GM23338 (cell line): ENCODE measurements at regions not wholly inside any gene's neighbourhood (a gene's known extent, or its start where the extent isn't known, plus 50 kb on each side); places are given as distances from the start of the nearest gene placed in this dataset.

Experiments used
- CREB1 ChIP-seq: fragments of 250-450 bp; sonication (Bioruptor Pico); IDR thresholded peaks from 2 replicates; pipeline ENCODE4 v1.5.0; 2020; ENCODE audit warnings: low read depth, mild to moderate bottlenecking, moderate library complexity
- CTCF ChIP-seq, 2 experiments: fragments of 200-600 bp in 1 of 2; sonication (generic) in 1 of 2; conservative IDR thresholded peaks; 2 replicates each; pipeline versions ENCODE4 v1.5.1 to v1.6.1; 2016 to 2017; ENCODE audit warnings: antibody characterized with exemption in 2 of 2, low read depth in 2 of 2, mild to moderate bottlenecking in 2 of 2, moderate library complexity in 1 of 2
- ETS1 ChIP-seq: IDR thresholded peaks from 2 replicates; pipeline ENCODE4 v1.6.1; 2016; ENCODE audit warnings: antibody characterized with exemption
- EZH2 ChIP-seq: fragments of 200-600 bp; sonication (generic); IDR thresholded peaks from one replicate; pipeline ENCODE4 v1.8.0; 2017; ENCODE audit warnings: antibody characterized with exemption, mild to moderate bottlenecking, low read depth; ENCODE audit not compliant: unreplicated experiment
- EZH2phosphoT487 ChIP-seq: fragments of 200-600 bp; sonication (generic); IDR thresholded peaks from one replicate; pipeline ENCODE4 v1.8.1; 2018; ENCODE audit warnings: antibody characterized with exemption; ENCODE audit not compliant: unreplicated experiment
- POLR2AphosphoS5 ChIP-seq: IDR thresholded peaks from 2 replicates; pipeline ENCODE4 v1.6.1; 2016; ENCODE audit warnings: antibody characterized with exemption, low read depth
- TF ChIP-seq, protein P1 (sequence below): IDR thresholded peaks from one replicate; pipeline ENCODE4 v1.6.1; 2018; ENCODE audit warnings: antibody characterized with exemption; ENCODE audit not compliant: unreplicated experiment

GRCh38 chr10:78121801-78122200 is 88.1 kb downstream of the RPS24 start:
- TF ChIP-seq CTCF (conservative IDR thresholded peaks at IDR 0.05; ENCODE audit: low read depth in 2 of 2) (no peak), POLR2AphosphoS5 (no peak), EZH2 (no peak), EZH2phosphoT487 (no peak), ETS1 (no peak), CREB1 (CRISPR knock-in tag) (no peak)
- TF ChIP-seq, protein P1, sequence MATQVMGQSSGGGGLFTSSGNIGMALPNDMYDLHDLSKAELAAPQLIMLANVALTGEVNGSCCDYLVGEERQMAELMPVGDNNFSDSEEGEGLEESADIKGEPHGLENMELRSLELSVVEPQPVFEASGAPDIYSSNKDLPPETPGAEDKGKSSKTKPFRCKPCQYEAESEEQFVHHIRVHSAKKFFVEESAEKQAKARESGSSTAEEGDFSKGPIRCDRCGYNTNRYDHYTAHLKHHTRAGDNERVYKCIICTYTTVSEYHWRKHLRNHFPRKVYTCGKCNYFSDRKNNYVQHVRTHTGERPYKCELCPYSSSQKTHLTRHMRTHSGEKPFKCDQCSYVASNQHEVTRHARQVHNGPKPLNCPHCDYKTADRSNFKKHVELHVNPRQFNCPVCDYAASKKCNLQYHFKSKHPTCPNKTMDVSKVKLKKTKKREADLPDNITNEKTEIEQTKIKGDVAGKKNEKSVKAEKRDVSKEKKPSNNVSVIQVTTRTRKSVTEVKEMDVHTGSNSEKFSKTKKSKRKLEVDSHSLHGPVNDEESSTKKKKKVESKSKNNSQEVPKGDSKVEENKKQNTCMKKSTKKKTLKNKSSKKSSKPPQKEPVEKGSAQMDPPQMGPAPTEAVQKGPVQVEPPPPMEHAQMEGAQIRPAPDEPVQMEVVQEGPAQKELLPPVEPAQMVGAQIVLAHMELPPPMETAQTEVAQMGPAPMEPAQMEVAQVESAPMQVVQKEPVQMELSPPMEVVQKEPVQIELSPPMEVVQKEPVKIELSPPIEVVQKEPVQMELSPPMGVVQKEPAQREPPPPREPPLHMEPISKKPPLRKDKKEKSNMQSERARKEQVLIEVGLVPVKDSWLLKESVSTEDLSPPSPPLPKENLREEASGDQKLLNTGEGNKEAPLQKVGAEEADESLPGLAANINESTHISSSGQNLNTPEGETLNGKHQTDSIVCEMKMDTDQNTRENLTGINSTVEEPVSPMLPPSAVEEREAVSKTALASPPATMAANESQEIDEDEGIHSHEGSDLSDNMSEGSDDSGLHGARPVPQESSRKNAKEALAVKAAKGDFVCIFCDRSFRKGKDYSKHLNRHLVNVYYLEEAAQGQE, result no peak
